Activated CD4-positive, alpha-beta T cell treated with anti-CD3 and anti-CD28 coated beads, Interleukin-2, Interleukin-4, amounts not matched to agents 100 ng/mL and 50 ng/mL, durations not matched to agents 16 hours and 8 hours (primary cell): ENCODE measurements at regions not wholly inside any gene's neighbourhood (a gene's known extent, or its start where the extent isn't known, plus 50 kb on each side); places are given as distances from the start of the nearest gene placed in this dataset.

ENCODE experiments used
- DNase-seq: peaks from one replicate; pipeline ENCODE4 v3.0.0-alpha.2; 2020; ENCODE audit warnings: low spot score

- no peak for DNase-seq
These were observed 232.8 kb upstream of the DIO3 start for GRCh38 chr14:101328412-101329028.

- no peak for DNase-seq
These were observed 230.7 kb upstream of the DIO3 start for GRCh38 chr14:101330416-101331140.

- DNase-seq, result no peak
These were observed 230.2 kb upstream of the DIO3 start for GRCh38 chr14:101331141-101331525.

GRCh38 chr14:101331661-101332169 lies 229.6 kb upstream of the DIO3 start:
- DNase-seq, result no peak

GRCh38 chr14:101332281-101332680 lies 229.0 kb upstream of the DIO3 start:
- DNase-seq, result no peak

GRCh38 chr14:101333335-101334280 lies 227.7 kb upstream of the DIO3 start:
- no peak for DNase-seq

GRCh38 chr14:101334656-101335055 lies 226.6 kb upstream of the DIO3 start:
- DNase-seq, result no peak

- DNase-seq, result no peak
These were observed 226.1 kb upstream of the DIO3 start for GRCh38 chr14:101335061-101335661.

GRCh38 chr14:101336183-101336582 lies 225.1 kb upstream of the DIO3 start:
- DNase-seq, result no peak

- no peak for DNase-seq
These were observed 224.2 kb upstream of the DIO3 start for GRCh38 chr14:101337053-101337452.

GRCh38 chr14:101340556-101340955 lies 220.7 kb upstream of the DIO3 start:
- no peak for DNase-seq

GRCh38 chr14:101347893-101348777 lies 213.2 kb upstream of the DIO3 start:
- DNase-seq, result no peak

- DNase-seq, result no peak
These were observed 212.2 kb upstream of the DIO3 start for GRCh38 chr14:101349108-101349507.

GRCh38 chr14:101350021-101350420 lies 211.3 kb upstream of the DIO3 start:
- no peak for DNase-seq

- DNase-seq, result no peak
These were observed 210.6 kb upstream of the DIO3 start for GRCh38 chr14:101350691-101351090.

- DNase-seq, result no peak
These were observed 210.1 kb upstream of the DIO3 start for GRCh38 chr14:101351146-101351545.

GRCh38 chr14:101351769-101352168 lies 209.5 kb upstream of the DIO3 start:
- DNase-seq, result no peak

- no peak for DNase-seq
These were observed 208.7 kb upstream of the DIO3 start for GRCh38 chr14:101352567-101352966.

- no peak for DNase-seq
These were observed 207.9 kb upstream of the DIO3 start for GRCh38 chr14:101353422-101353821.

GRCh38 chr14:101354726-101355125 lies 206.6 kb upstream of the DIO3 start:
- no peak for DNase-seq

GRCh38 chr14:101355284-101355683 lies 206.0 kb upstream of the DIO3 start:
- no peak for DNase-seq
